ENCODE measurements at regions not wholly inside any gene's neighbourhood (a gene's known extent, or its start where the extent isn't known, plus 50 kb on each side); places are given as distances from the start of the nearest gene placed in this dataset.

GRCh38 chr2:14524041-14524802, 108.3 kb upstream of the LRATD1 start:
- no peak overlapping the region for H3K14ac ChIP-seq (ENCODE audit: low read length)
- WGBS, 2 donors (ENCODE audit: extremely low coverage in 2 of 2, insufficient read length in 2 of 2, insufficient replicate concordance in 1 of 2), result no CpG with 5 or more reads among the region's 7 CpGs
- DNase-seq (ENCODE audit: low spot score), result no peak
- H3K4me2 ChIP-seq (ENCODE audit: insufficient read depth, low read length, poor library complexity, severe bottlenecking), result no peak overlapping the region
- no peak overlapping the region for H3K9ac ChIP-seq (ENCODE audit: low read depth, low read length, poor library complexity)
- H2BK5ac ChIP-seq (ENCODE audit: low read length), result no peak overlapping the region
- no peak overlapping the region for H3K4ac ChIP-seq (ENCODE audit: low read length)
- H4K91ac ChIP-seq (ENCODE audit: low read depth, low read length, poor library complexity), result no peak overlapping the region
- H3K27ac ChIP-seq (replicated peaks; ENCODE audit: low read length), result no peak overlapping the region
- H3K4me1 ChIP-seq (ENCODE audit: control insufficient read depth in 2 of 2, insufficient read depth in 1 of 2, low read depth in 1 of 2, low read length in 2 of 2), result peaks cover 0 to 2% of the 10 kb centered on the region in 2 donors
- H3K18ac ChIP-seq (ENCODE audit: low read length), result no peak overlapping the region
- H3K9me3 ChIP-seq (replicated peaks in 1 of 2; ENCODE audit: control insufficient read depth in 2 of 2, insufficient read depth in 1 of 2, low read depth in 1 of 2, low read length in 2 of 2), result no peaks in the 10 kb centered on the region
- H3K27me3 ChIP-seq (ENCODE audit: control insufficient read depth in 3 of 3, insufficient read depth in 3 of 3, low read depth in 1 of 3, low read length in 3 of 3), result no peaks in the 10 kb centered on the region
- no peak overlapping the region for H2BK15ac ChIP-seq (ENCODE audit: low read length)
- no peak overlapping the region for H2AK5ac ChIP-seq (ENCODE audit: low read depth, low read length)
- no peak overlapping the region for H2BK120ac ChIP-seq (ENCODE audit: low read depth, low read length)
- no peak overlapping the region for H2BK12ac ChIP-seq (ENCODE audit: low read length)
- H3K23ac ChIP-seq (ENCODE audit: low read depth, low read length, poor library complexity), result no peak overlapping the region
- H2AFZ ChIP-seq (ENCODE audit: low read length), result no peak overlapping the region
- no peak overlapping the region for H3K4me3 ChIP-seq (ENCODE audit: low read length in 2 of 2)
- no peak overlapping the region for H4K8ac ChIP-seq (ENCODE audit: low read depth, low read length)
- no peaks in the 10 kb centered on the region for H3K36me3 ChIP-seq (replicated peaks in 1 of 2; ENCODE audit: control insufficient read depth in 2 of 2, insufficient read depth in 2 of 2, low read length in 2 of 2)
- H3K79me1 ChIP-seq (ENCODE audit: low read depth, low read length), result no peaks in the 10 kb centered on the region

GRCh38 chr2:14524803-14525080, 107.8 kb upstream of the LRATD1 start:
- H2BK15ac ChIP-seq (ENCODE audit: low read length), result no peak overlapping the region
- H3K4me1 ChIP-seq (ENCODE audit: control insufficient read depth in 2 of 2, insufficient read depth in 1 of 2, low read depth in 1 of 2, low read length in 2 of 2), result no peaks in the 10 kb centered on the region
- no peak for DNase-seq (ENCODE audit: low spot score)
- no peak overlapping the region for H3K9ac ChIP-seq (ENCODE audit: low read depth, low read length, poor library complexity)
- no peak overlapping the region for H3K4me2 ChIP-seq (ENCODE audit: insufficient read depth, low read length, poor library complexity, severe bottlenecking)
- no peak overlapping the region for H2AFZ ChIP-seq (ENCODE audit: low read length)
- no peaks in the 10 kb centered on the region for H3K36me3 ChIP-seq (replicated peaks in 1 of 2; ENCODE audit: control insufficient read depth in 2 of 2, insufficient read depth in 2 of 2, low read length in 2 of 2)
- no peak overlapping the region for H2BK5ac ChIP-seq (ENCODE audit: low read length)
- H3K14ac ChIP-seq (ENCODE audit: low read length), result no peak overlapping the region
- no peak overlapping the region for H3K27ac ChIP-seq (replicated peaks; ENCODE audit: low read length)
- no peaks in the 10 kb centered on the region for H3K79me1 ChIP-seq (ENCODE audit: low read depth, low read length)
- no peak overlapping the region for H3K4ac ChIP-seq (ENCODE audit: low read length)
- no peak overlapping the region for H4K91ac ChIP-seq (ENCODE audit: low read depth, low read length, poor library complexity)
- no peak overlapping the region for H3K4me3 ChIP-seq (ENCODE audit: low read length in 2 of 2)
- no peak overlapping the region for H4K8ac ChIP-seq (ENCODE audit: low read depth, low read length)
- H3K18ac ChIP-seq (ENCODE audit: low read length), result no peak overlapping the region
- H3K23ac ChIP-seq (ENCODE audit: low read depth, low read length, poor library complexity), result no peak overlapping the region
- H2BK12ac ChIP-seq (ENCODE audit: low read length), result no peak overlapping the region
- no peak overlapping the region for H2BK120ac ChIP-seq (ENCODE audit: low read depth, low read length)
- no peaks in the 10 kb centered on the region for H3K27me3 ChIP-seq (ENCODE audit: control insufficient read depth in 3 of 3, insufficient read depth in 3 of 3, low read depth in 1 of 3, low read length in 3 of 3)
- no peak overlapping the region for H2AK5ac ChIP-seq (ENCODE audit: low read depth, low read length)
- H3K9me3 ChIP-seq (replicated peaks in 1 of 2; ENCODE audit: control insufficient read depth in 2 of 2, insufficient read depth in 1 of 2, low read depth in 1 of 2, low read length in 2 of 2), result no peaks in the 10 kb centered on the region

- Histone ChIP-seq H2BK12ac (ENCODE audit: low read length) (no peak overlapping the region), H3K23ac (ENCODE audit: low read depth, low read length, poor library complexity) (no peak overlapping the region), H3K9ac (ENCODE audit: low read depth, low read length, poor library complexity) (no peak overlapping the region), H2BK5ac (ENCODE audit: low read length) (no peak overlapping the region), H4K91ac (ENCODE audit: low read depth, low read length, poor library complexity) (no peak overlapping the region), H3K9me3 (replicated peaks in 1 of 2; ENCODE audit: control insufficient read depth in 2 of 2, insufficient read depth in 1 of 2, low read depth in 1 of 2, low read length in 2 of 2) (no peaks in the 10 kb centered on the region), H3K79me1 (ENCODE audit: low read depth, low read length) (no peaks in the 10 kb centered on the region), H3K4me1 (ENCODE audit: control insufficient read depth in 2 of 2, insufficient read depth in 1 of 2, low read depth in 1 of 2, low read length in 2 of 2) (no peaks in the 10 kb centered on the region), H3K18ac (ENCODE audit: low read length) (no peak overlapping the region), H2BK120ac (ENCODE audit: low read depth, low read length) (no peak overlapping the region), H2AK5ac (ENCODE audit: low read depth, low read length) (no peak overlapping the region), H2BK15ac (ENCODE audit: low read length) (no peak overlapping the region), H2AFZ (ENCODE audit: low read length) (no peak overlapping the region), H4K8ac (ENCODE audit: low read depth, low read length) (no peak overlapping the region), H3K36me3 (replicated peaks in 1 of 2; ENCODE audit: control insufficient read depth in 2 of 2, insufficient read depth in 2 of 2, low read length in 2 of 2) (no peaks in the 10 kb centered on the region), H3K4ac (ENCODE audit: low read length) (no peak overlapping the region), H3K4me3 (ENCODE audit: low read length in 2 of 2) (no peak overlapping the region), H3K14ac (ENCODE audit: low read length) (no peak overlapping the region), H3K27me3 (ENCODE audit: control insufficient read depth in 3 of 3, insufficient read depth in 3 of 3, low read depth in 1 of 3, low read length in 3 of 3) (no peaks in the 10 kb centered on the region), H3K4me2 (ENCODE audit: insufficient read depth, low read length, poor library complexity, severe bottlenecking) (no peak overlapping the region), H3K27ac (replicated peaks; ENCODE audit: low read length) (no peak overlapping the region)
- WGBS, 2 donors (ENCODE audit: extremely low coverage in 2 of 2, insufficient read length in 2 of 2, insufficient replicate concordance in 1 of 2), result 100% methylated on average over 1 of the region's 3 CpGs
- no peak for DNase-seq (ENCODE audit: low spot score)
Observed at GRCh38 chr2:14530506-14530905, 102.0 kb upstream of the LRATD1 start.

GRCh38 chr2:14533131-14533757, 99.3 kb upstream of the LRATD1 start:
- H2AFZ ChIP-seq (ENCODE audit: low read length), result no peak overlapping the region

More at GRCh38 chr2:14533131-14533757, 99.3 kb upstream of the LRATD1 start:
- H3K14ac ChIP-seq (ENCODE audit: low read length), result no peak overlapping the region
- H2BK15ac ChIP-seq (ENCODE audit: low read length), result no peak overlapping the region
- no peak overlapping the region for H2BK120ac ChIP-seq (ENCODE audit: low read depth, low read length)
- no peak overlapping the region for H2BK5ac ChIP-seq (ENCODE audit: low read length)
- H3K18ac ChIP-seq (ENCODE audit: low read length), result no peak overlapping the region
- no peak overlapping the region for H3K4me2 ChIP-seq (ENCODE audit: insufficient read depth, low read length, poor library complexity, severe bottlenecking)
- no peaks in the 10 kb centered on the region for H3K4me1 ChIP-seq (ENCODE audit: control insufficient read depth in 2 of 2, insufficient read depth in 1 of 2, low read depth in 1 of 2, low read length in 2 of 2)
- no CpG with 5 or more reads among the region's 1 CpG for WGBS, 2 donors (ENCODE audit: extremely low coverage in 2 of 2, insufficient read length in 2 of 2, insufficient replicate concordance in 1 of 2)
- H3K9me3 ChIP-seq (replicated peaks in 1 of 2; ENCODE audit: control insufficient read depth in 2 of 2, insufficient read depth in 1 of 2, low read depth in 1 of 2, low read length in 2 of 2), result no peaks in the 10 kb centered on the region
- H2BK12ac ChIP-seq (ENCODE audit: low read length), result no peak overlapping the region
- no peak overlapping the region for H3K4me3 ChIP-seq (ENCODE audit: low read length in 2 of 2)
- H3K27ac ChIP-seq (replicated peaks; ENCODE audit: low read length), result no peak overlapping the region
- DNase-seq (ENCODE audit: low spot score), result no peak
- no peaks in the 10 kb centered on the region for H3K36me3 ChIP-seq (replicated peaks in 1 of 2; ENCODE audit: control insufficient read depth in 2 of 2, insufficient read depth in 2 of 2, low read length in 2 of 2)
- no peak overlapping the region for H4K8ac ChIP-seq (ENCODE audit: low read depth, low read length)
- H4K91ac ChIP-seq (ENCODE audit: low read depth, low read length, poor library complexity), result no peak overlapping the region
- no peak overlapping the region for H2AK5ac ChIP-seq (ENCODE audit: low read depth, low read length)
- H3K27me3 ChIP-seq (ENCODE audit: control insufficient read depth in 3 of 3, insufficient read depth in 3 of 3, low read depth in 1 of 3, low read length in 3 of 3), result no peaks in the 10 kb centered on the region
- H3K4ac ChIP-seq (ENCODE audit: low read length), result no peak overlapping the region
- H3K23ac ChIP-seq (ENCODE audit: low read depth, low read length, poor library complexity), result no peak overlapping the region
- H3K9ac ChIP-seq (ENCODE audit: low read depth, low read length, poor library complexity), result no peak overlapping the region
- H3K79me1 ChIP-seq (ENCODE audit: low read depth, low read length), result no peaks in the 10 kb centered on the region

Data from neuronal stem cell (in vitro differentiated cells).